GM18517 (cell line): ENCODE measurements at regions not wholly inside any gene's neighbourhood (a gene's known extent, or its start where the extent isn't known, plus 50 kb on each side); places are given as distances from the start of the nearest gene placed in this dataset.
"Not testable (repeated sequence)": the region's sequence is repeated elsewhere in the genome, so short reads cannot be mapped to it uniquely, and the experiment has no call there.

Experiments used
- ATAC-seq: cut with Tn5 transposase; IDR thresholded peaks from one replicate; pipeline ENCODE4 v1.9.1; 2021; ENCODE audit warnings: mild to moderate bottlenecking, moderate library complexity; ENCODE audit not compliant: unreplicated experiment

DNA sequence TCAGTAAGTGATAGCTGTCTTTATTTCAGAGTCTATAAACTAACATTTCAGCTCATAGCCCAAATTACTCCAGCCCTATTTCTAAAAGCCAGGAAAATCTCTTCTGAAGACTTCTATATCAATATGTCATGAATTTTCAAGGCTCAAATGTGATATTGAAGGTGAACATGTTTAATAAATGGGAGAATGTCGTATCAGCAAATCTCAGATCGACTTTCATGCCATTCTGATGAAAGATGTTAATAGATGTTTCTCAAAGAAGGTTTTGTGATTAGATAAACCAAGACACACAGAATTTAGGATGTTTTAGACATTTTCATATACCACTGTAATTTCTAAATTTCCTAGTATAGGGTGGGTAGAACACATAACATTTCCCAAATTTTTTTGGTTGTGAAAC lies 380.6 kb downstream of the ARL4A start:
- no peak for ATAC-seq

DNA sequence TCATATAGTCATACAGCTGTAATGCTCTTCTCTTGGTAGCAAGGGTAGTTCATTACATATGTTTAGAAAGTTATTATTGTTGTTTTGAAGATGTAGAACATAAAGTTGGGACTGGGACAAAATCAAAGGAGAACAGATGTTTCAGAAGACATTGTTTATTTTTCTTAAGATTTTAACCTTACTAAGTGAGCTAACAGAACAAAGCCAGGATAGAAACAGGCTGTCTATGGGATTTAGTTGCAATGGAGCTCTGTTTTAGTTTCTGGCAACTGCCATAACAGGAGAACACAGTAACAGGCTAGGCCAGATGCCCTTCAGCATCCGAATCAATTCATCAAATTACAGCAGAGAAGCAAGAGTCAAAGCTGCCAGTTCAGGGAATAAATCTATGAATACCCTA lies 382.4 kb downstream of the ARL4A start:
- no peak for ATAC-seq

DNA sequence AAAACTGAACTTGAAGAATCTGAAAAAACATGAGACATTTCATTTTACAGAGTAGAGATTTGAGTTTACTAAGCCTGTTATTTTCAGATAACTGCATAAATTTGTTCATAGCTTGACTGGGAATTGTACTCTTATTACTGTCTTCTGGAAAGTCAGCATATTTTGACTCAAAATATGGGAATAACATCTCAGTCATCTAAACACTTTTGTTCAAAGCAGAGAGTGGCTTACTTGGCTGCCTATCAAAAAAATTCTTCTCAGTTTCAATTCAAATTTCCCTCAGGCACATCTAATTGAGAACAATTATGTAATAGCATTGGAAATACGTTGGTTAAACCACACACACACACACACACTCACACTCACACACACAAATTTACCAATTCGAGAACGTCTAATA lies 384.6 kb downstream of the ARL4A start:
- ATAC-seq: no peak

DNA sequence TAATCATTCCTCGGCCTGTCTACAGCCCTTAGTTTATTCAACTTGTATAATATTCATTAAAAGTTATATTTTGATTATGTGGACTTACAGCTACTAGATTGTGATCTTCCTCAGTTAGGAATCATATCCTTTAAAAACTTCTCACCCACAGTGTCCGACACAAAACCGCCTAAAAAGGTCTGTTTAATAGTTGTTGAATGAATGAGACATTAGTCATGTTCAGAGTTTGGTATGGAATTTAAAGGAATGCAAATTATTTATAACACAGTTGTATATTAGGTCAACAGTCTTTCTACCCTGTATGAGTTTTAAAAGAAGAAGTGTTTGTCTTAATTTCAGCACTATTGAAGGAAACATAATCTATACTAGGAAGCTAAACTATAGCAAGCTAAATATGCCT lies 390.0 kb downstream of the ARL4A start:
- ATAC-seq: no peak

DNA sequence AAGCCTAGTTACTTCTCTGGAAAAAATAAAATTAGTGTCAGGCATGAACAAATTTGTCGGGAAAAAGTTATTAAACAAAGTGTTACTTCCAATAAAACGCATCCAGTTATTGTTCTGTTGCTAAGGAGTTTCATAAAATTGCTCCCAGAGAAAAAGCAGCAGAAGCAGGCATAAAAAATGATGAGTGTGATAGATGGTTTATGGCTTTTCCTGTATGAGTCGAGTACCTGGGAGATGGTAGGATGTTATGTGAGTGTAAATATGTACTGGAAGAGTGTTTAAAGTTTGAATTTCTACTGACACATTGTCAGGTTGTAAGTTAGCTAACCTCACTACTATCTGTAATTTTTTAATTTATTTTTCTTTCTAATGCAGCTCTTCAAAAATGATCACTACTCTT lies 390.7 kb downstream of the ARL4A start:
- ATAC-seq: no peak

DNA sequence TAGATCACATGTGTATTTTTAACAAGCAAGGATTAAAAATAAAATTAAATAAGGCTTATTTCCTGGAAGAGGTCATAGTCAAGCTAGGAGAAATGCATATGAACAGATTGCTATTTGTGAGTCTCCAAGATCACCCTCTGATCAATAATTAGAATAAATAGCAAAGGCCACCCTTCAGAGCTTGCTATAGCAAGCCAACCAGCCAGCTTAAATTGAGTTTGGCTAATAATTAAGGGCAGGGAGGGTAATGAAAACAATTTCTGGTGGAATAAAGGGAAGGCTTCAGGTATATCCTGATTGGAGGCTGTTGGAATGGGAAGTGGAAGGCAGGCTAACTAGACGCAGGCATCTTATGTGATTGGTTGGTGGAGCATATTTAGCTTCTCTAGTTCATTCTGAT lies 403.5 kb downstream of the ARL4A start:
- no peak for ATAC-seq

DNA sequence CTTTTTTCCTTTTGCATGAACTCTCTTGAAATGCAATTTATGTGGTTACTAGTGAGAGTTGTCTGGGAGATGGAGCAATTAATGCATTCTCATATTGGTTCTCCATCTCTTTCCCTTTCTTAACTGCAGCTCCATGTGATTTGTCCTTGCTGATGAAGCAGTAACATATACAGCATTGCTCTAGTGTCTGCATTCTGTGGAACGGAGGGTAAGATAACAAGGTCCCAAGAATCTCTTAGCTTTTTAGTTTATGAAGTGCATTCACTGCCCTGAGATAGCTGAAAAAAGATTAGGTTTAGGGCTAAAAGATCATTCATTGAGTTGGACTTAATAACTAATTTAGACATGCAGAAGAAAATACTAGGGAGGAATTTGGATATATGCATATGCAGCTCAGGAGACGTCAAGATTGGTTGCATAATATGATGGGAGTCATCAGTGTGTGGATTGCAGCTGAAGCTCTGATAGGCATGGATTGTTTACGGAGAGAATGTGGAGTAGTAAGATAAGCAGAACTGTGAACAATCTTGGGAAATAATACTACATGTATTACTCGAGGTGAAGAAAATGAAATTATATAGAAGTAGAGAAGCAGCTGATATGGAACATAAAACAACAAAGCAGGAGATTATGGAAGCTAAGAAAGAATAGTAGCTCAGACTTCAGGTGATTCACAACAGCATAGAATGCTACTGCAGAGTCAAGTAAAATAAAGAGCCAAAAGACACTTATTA lies 404.7 kb downstream of the ARL4A start:
- ATAC-seq: no peak

DNA sequence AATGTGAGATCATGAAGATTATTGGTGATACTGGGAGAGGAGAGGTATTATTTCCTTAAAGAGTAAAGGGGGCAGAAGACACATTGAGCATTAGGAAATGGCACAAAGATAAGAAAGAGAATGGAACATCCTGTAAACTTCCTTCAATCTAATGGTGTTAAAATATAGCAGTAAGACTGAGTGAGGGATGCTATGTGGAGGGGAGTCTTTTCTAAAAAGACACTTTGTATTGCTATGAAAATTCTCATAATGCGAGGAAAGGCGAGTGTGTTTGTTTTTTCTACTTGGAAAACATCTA lies 405.2 kb downstream of the ARL4A start:
- no peak for ATAC-seq

DNA sequence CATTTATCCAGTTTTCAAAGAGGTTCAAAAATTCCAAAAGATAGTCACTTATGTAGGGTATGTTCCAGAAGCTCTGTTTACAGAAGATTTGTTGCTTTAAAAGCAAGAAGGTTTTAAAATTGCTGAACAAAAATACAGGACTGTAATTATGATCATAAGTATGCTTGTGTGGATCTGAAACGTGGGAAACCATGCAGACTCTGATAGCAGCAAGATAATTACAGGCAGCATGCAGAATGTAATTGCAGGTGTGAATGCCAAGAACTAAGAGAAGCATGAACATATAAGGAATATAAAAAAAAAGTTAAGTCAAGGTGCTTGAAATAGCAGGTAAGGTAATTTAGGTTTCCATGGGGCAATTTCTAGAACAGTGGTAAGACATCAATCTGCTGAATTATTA lies 405.7 kb downstream of the ARL4A start:
- ATAC-seq: no peak

DNA sequence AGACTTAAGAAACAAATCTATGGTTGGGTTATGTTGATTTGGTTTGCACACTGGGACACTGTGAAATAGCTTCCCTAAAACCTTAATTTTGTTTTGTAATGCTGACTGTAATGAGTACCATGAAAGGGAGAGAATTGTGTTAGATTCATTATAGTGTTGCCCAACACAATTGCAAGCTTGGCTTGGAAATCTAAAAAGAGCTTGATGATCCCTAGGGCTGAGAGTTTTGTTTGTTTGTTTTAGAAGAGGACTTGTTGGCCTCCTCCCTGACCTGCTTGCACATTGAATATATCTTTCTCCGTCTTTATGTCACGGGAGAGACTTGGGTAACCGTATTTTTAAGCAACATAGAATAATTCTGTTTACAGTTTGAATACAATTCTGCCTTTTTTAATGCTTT lies 410.1 kb downstream of the ARL4A start:
- no peak for ATAC-seq

DNA sequence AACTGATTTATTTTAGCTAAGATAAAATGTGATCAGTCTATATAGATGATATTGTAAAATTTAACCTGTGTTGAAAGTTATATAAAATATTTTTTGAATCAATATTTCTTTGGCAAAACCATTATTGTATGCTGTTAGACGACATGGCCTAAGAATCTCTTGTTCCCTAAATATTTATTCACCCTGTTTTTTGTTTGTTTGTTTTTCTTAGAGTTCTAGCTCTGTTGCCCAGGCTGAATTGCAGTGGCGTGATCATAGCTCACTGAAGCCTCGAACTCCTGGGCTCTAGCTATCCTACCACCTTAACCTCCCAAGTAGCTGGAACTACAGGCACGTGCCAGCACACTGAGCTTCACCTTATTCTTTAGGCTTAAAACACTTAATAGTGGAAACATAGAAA lies 410.7 kb downstream of the ARL4A start:
- no peak for ATAC-seq

DNA sequence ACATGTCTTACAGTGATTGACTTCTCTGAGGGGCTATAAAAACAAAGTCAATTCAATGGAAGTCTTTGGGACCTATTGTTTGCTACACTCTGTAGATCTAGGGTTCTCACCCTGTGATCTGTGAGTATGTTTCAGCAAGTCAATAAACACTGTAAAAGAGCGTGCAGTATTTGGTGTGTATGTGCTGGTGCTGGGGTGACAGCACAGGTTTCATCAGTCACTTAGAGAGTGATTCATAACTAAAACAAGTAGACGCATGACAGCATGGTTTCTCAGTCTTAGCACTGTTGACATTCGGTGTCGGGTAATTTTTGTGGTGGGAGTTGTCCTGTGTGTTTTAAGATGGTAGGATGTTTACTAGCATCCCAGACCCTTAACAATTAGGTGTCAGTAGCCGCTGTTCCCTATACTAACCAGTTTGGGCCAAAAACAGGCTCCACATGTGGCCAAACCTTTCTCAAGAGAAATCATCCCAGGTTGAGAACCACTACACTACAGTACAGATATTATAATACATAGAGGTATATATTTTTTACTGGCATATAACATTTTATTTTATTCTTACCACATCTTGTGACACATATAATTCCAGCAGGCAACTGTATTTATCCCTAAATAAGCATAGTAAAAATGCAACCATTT lies 411.8 kb downstream of the ARL4A start:
- ATAC-seq: peak; percentile 62

DNA sequence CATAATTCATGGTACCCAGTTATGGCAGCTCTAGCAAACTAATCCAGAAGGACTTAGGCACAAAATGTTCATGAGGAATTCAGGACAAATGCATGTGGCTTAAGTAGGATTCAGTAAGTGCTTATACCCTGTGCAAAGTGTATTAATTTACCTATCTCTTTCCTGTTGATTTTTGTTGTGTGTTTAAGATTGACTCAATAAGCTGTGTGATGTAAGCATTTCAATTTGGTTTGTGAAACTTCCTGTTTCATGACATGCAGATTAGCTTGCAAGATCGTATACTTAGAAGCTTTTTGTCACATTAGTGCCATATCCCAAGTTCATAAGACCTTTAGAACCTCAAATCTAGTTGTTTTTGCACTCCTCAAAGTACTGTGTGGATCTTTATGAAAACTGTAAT lies 416.7 kb downstream of the ARL4A start:
- no peak for ATAC-seq

DNA sequence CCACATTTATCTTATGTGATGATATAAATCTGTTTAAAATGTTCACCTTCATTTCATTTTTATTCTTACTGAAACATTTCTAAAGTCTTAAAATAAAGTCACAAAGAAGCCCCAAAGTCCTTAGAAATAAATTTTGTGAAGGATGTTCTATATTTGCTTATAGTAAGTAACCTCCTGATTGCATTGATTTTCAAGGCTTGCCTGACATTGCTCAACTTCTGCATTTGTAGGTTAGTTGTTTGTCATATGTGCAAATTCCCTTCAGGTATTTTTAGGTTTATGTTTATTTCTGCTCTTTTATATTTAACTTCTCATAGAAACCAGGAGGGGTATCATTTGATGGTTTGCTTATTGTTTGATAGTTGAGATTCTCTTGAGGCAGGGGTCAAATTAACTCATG lies 417.8 kb downstream of the ARL4A start:
- no peak for ATAC-seq

DNA sequence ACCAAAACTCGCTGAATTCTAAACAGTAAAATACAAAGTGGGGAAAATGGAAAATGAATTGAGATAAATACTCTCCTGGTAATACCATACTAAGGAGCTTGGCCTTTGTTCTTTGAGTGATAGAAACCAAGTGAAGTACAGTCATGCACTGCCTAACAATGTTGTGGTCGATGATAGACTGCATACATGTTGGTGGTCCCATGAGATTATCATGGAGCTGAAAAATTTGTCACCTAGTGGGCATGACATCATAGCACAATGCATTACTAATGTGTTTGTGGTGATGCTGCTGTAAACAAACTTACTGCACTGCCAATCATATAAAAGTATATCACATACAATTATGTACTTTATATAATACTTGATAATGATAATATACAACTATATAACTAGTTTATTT lies 419.1 kb downstream of the ARL4A start:
- ATAC-seq: no peak

DNA sequence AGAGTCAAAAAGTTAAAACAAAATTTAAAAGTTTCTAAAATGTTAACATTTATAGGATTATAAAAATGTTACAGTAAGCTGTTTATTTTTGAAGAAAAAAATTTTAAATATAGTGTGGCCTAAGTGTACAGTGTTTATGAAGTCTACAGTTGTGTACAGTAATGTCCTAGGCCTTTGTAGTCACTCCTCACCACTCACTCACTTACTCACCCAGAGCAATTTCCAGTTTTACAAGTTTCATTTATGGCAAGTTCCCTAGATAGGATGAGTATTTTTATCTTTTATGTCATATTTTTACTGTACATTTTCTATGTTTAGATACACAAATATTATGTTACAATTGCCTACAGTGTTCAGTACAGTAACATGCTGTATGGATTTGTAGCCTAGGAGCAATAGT lies 419.9 kb downstream of the ARL4A start:
- no peak for ATAC-seq

DNA sequence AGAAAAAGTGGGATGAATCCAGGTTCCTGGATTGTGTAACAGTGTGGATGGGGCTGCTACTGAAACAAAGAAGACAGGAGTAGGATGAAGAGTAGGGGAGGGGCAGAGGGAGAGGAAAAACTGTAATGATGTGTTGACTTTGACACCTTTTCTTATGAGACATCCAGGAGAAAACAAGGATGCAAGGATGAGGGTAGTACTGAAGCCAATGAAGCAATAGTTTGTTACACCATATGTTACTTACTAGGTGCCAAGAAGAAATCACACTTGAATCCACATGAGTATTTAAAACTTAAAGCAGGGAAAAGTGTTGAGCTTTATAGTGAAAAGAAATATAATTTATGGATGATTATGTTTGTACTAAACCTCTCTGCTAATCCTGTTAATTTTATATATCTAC lies 420.6 kb downstream of the ARL4A start:
- ATAC-seq: no peak

DNA sequence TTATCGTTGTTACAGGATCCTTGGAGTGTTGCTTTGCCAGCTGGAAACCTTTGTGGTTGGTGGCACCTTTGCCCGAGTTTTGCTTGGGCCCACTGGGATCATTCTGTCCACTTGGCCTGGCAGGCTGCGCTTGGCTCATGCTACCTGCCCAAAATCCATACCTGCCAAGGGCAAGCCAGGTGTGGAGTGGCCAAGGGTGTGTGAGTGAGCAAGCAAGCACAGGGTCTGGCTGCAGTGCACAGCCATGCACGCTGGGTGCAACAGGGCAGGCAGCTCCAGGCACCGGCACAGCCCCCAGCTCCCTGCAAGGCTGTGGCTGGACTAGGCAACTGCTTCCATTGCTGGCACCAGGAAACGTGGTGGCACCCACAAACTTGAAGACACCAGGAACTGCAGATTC lies 421.8 kb downstream of the ARL4A start:
- no peak for ATAC-seq

DNA sequence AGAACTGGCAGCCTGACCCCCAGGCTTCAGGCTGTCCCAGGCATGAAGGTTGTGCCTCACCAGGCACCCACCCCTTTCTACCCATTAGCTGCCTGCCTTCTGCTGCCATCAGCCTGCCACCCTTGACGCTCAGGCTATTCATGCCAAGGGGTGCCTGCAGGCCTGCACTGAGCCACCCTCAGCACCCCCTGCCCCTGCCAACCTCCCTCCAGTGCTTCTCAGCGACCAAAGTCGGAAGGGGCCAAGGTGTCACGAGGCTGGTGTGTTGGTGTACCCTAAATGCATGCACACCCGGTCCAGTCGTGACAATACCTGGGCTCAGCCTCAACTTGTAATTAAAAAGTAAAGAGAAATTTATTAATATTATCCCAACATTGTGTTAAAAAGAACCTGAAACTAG lies 422.7 kb downstream of the ARL4A start:
- no peak for ATAC-seq

DNA sequence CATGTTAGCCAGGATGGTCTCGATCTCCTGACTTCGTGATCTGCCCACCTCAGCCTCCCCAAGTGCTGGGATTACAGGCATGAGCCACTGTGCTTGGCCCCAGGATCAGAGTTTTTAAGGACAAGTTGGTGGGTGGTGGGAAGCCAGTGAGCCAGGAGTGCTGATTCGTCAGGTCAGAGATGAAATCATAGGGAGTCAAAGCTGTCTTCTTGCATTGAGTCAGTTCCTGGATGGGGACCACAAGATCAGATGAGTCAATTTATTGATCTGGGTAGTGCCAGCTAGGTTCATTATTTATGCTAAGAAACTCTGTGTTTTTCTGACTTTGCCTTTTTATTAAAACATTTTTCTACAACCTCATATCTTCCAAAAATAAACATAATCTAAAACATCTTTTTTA lies 423.8 kb downstream of the ARL4A start:
- ATAC-seq: no peak

DNA sequence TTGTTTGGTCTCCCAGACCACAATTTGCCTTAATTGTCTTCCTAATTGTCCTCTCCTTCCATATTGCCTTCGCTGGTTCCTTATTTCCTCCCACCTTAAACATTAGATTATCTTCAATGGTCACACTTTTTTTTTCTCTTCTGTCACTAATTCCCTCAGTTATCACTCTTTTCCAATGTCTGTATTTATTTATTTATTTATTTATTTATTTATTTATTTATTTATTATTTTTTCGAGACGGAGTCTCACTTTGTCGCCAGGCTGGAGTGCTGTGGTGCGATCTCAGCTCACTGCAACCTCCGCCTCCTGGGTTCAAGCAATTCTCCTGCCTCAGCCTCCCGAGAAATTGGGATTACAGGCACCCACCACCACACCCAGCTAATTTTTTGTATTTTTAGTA lies 426.8 kb downstream of the ARL4A start:
- ATAC-seq: not testable (repeated sequence)

DNA sequence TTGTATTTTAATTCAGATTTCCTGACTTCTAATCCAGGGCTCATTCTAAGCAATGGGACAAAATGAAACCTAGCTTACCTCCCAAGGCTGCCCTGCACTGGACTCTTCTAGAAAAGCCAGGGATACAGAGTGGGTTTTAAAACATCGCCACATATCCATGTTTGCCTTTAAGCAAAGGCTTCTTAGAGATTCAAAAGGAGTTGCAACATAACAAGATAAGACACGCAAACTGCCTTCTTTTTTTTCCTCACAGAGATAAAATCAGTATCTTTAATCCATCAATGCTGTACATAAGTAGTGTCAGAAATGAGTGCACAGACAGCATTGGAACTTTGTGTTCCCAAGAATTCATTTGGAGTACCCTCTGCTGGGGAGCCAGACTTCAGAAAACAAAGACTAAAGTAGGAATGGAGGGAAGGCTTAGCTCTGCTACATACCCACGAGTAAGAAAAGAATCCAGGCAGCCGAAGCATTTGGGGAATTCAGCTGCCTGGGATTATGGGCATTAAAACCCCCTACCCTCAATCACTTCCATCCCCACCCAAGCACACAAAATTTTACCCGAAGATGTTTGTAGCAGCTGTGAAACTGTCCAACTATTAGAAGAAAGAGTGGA lies 427.8 kb downstream of the ARL4A start:
- ATAC-seq: no peak

DNA sequence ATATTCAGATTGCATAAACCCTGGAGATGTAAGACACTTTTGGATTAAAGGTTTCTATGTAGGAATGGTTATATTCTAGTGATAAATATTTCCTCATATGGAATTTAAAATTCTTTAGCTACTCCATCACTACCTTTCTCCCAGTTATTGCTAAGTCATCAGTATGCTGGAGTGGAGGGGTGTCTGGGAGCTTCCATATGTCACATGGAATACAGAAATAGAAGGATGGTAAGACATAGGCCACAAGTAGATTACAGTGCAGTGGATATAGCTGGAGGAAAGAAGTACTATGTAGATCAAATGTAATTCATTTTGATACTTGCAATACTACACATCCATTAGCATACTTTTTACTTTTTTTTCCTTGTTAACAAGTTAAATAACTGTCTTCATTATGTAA lies 428.4 kb downstream of the ARL4A start:
- ATAC-seq: no peak
